NCI-H526 (cell line): ENCODE measurements at regions not wholly inside any gene's neighbourhood (a gene's known extent, or its start where the extent isn't known, plus 50 kb on each side); places are given as distances from the start of the nearest gene placed in this dataset.

ENCODE experiments used
- DNase-seq, 2 experiments: peaks; one replicate each; lab custom pipeline; 2025; lab: John Stamatoyannopoulos, UW

DNA sequence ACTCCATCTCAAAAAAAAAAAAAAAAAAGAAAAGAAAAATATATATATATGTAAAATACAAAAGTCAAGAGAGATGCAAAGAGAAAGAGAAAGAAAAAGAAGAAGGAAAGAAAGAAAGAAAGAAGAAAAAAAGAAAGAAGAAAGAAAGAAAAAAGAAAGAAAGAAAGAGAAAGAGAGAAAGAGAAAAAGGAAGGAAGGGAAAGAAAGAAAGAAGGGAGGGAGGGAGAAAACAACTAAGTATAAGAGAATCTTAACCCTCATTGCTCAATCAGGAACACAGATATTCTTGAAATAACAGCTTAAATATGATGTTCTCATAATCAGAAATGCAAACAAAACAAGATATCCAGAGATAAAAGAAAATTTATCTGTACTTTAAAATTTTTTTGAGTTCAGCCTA lies 54.4 kb upstream of the MARCKS start:
- no peak for DNase-seq

DNA sequence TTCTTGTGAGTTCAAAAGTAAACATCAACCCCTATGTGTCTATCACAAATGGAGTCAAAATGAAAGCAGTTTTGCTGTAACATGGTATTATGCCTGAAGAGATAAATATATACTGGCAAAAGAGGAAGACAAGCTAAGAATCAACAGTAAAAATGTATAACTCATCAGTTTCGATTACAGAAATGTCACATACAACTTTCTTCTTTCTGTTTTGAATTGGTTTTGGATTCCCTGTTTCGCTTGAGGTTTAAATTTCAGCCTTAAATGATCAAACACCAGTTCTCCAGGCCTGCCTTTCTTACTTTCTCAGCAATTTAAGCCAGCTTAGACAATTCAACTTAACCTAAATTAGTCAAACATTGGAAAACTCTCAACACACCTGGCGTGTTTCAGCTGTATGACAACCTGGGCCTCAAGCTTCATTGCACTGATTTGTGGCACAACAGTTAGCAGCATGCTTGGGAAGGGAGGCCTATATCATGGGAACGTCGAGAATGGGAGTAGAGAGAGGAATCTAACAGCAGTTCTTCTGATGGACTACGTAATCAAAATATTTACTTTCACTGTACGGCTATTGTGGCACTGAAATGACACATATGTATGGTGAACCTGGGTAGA lies 51.9 kb upstream of the MARCKS start:
- no peak for DNase-seq

DNA sequence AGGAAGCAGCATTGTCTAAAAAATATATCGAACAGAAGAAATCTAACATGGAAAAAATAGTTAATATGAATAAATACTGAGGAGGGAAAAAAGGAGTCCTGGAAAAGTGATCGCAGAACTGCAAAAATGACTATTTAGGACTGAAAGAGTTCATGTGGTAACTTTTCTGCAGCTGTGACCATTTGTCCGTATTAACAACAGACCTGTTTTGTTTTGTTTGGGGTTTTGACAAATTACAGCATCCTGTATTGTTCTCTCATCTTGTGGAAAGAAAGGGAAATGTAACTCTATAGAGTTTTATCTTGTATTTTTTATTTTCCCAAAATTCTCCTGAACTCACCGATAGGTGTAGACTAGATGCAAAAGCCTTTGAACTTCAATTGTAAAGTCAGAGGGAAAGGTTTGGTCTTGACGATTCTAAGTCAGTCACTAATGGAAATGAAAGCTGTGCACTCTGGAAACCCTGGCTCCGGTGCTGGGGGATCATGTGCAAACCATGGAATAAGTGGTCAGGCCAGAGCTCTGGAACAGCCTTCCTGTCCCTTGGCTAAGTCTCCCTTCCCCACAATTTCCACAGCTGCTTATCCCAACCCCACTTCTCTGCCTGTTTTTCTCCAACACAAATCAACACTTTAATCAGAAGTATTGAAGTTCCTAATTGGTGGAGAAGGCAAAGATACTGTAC lies 51.2 kb upstream of the MARCKS start:
- no peak for DNase-seq
